Activated T-helper 17 cell treated with anti-CD3 and anti-CD28 coated beads, Interleukin-2, amount 50 U/mL, for 72 hours (primary cell): ENCODE measurements at regions not wholly inside any gene's neighbourhood (a gene's known extent, or its start where the extent isn't known, plus 50 kb on each side); places are given as distances from the start of the nearest gene placed in this dataset.
"Not testable (repeated sequence)": the region's sequence is repeated elsewhere in the genome, so short reads cannot be mapped to it uniquely, and the experiment has no call there.

Experiments used
- ATAC-seq: fragments of 150-1000 bp; cut with Tn5 transposase; replicated peaks from 2 replicates; pipeline ENCODE4 v1.10.0; 2021; ENCODE audit warnings: mild to moderate bottlenecking, moderate library complexity
- H3K27ac Mint-ChIP-seq: one replicate; pipeline ENCODE4 v1.8.0; 2022; ENCODE audit warnings: mixed read lengths
- H3K27me3 Mint-ChIP-seq: one replicate; pipeline ENCODE4 v1.8.0; 2022; ENCODE audit warnings: mixed read lengths
- H3K36me3 Mint-ChIP-seq: one replicate; pipeline ENCODE4 v1.8.0; 2022; ENCODE audit warnings: low read depth, mild to moderate bottlenecking, mixed read lengths
- H3K4me1 Mint-ChIP-seq: one replicate; pipeline ENCODE4 v1.8.0; 2022; ENCODE audit warnings: mixed read lengths
- H3K4me3 Mint-ChIP-seq: one replicate; pipeline ENCODE4 v1.8.0; 2022; ENCODE audit warnings: mild to moderate bottlenecking, mixed read lengths
- H3K9me3 Mint-ChIP-seq: one replicate; pipeline ENCODE4 v1.8.0; 2022; ENCODE audit warnings: mixed read lengths

GRCh38 chr6:28776269-28777146 is 147.3 kb downstream of the TRIM27 start:
- peaks cover 81% of the 10 kb centered on the region for H3K27me3 Mint-ChIP-seq
- H3K36me3 Mint-ChIP-seq, result peaks cover 31% of the 10 kb centered on the region
- no peaks in the 10 kb centered on the region for H3K4me1 Mint-ChIP-seq
- no peak overlapping the region for H3K4me3 Mint-ChIP-seq
- H3K9me3 Mint-ChIP-seq, result peaks cover 8% of the 10 kb centered on the region
- no peak for ATAC-seq
- H3K27ac Mint-ChIP-seq, result no peak overlapping the region

- peaks cover 8% of the 10 kb centered on the region for H3K9me3 Mint-ChIP-seq
- H3K27me3 Mint-ChIP-seq, result peaks cover 79% of the 10 kb centered on the region
- peaks cover 31% of the 10 kb centered on the region for H3K36me3 Mint-ChIP-seq
- no peak overlapping the region for H3K27ac Mint-ChIP-seq
- H3K4me3 Mint-ChIP-seq, result no peak overlapping the region
- no peaks in the 10 kb centered on the region for H3K4me1 Mint-ChIP-seq
- ATAC-seq, result no peak
Measured at GRCh38 chr6:28777147-28777461, 146.7 kb downstream of the TRIM27 start.

GRCh38 chr6:28782113-28782673 is 141.6 kb downstream of the TRIM27 start:
- Mint-ChIP-seq H3K4me3 (no peak overlapping the region), H3K36me3 (peaks cover 19% of the 10 kb centered on the region)

GRCh38 chr6:28785962-28786679 is 137.7 kb downstream of the TRIM27 start:
- no peak for ATAC-seq
- Mint-ChIP-seq H3K27ac (no peak overlapping the region), H3K27me3 (peaks cover 73% of the 10 kb centered on the region), H3K4me1 (no peaks in the 10 kb centered on the region), H3K36me3 (peaks cover 25% of the 10 kb centered on the region), H3K4me3 (no peak overlapping the region), H3K9me3 (peaks cover 10% of the 10 kb centered on the region)

More at GRCh38 chr6:28782113-28782673, 141.6 kb downstream of the TRIM27 start:
- no peaks in the 10 kb centered on the region for H3K4me1 Mint-ChIP-seq
- peaks cover 4% of the 10 kb centered on the region for H3K9me3 Mint-ChIP-seq
- peaks cover 74% of the 10 kb centered on the region for H3K27me3 Mint-ChIP-seq
- H3K27ac Mint-ChIP-seq, result no peak overlapping the region
- no peak for ATAC-seq

- Mint-ChIP-seq H3K36me3 (peaks cover 24% of the 10 kb centered on the region), H3K27ac (no peak overlapping the region), H3K4me3 (peak overlapping the region; percentile 43), H3K4me1 (no peaks in the 10 kb centered on the region), H3K9me3 (peaks cover 6% of the 10 kb centered on the region), H3K27me3 (peaks cover 76% of the 10 kb centered on the region)
- no peak for ATAC-seq
Measured at GRCh38 chr6:28789553-28790083, 134.2 kb downstream of the TRIM27 start.

GRCh38 chr6:28791002-28791383 is 132.8 kb downstream of the TRIM27 start:
- Mint-ChIP-seq H3K27ac (no peak overlapping the region), H3K4me3 (no peak overlapping the region), H3K4me1 (no peaks in the 10 kb centered on the region), H3K9me3 (peaks cover 6% of the 10 kb centered on the region), H3K27me3 (peaks cover 79% of the 10 kb centered on the region), H3K36me3 (peaks cover 24% of the 10 kb centered on the region)
- ATAC-seq, result no peak

- peaks cover 77% of the 10 kb centered on the region for H3K27me3 Mint-ChIP-seq
- no peak overlapping the region for H3K4me3 Mint-ChIP-seq
- no peaks in the 10 kb centered on the region for H3K4me1 Mint-ChIP-seq
- ATAC-seq, result no peak
- H3K27ac Mint-ChIP-seq, result no peak overlapping the region
- peaks cover 4% of the 10 kb centered on the region for H3K9me3 Mint-ChIP-seq
- H3K36me3 Mint-ChIP-seq, result peaks cover 16% of the 10 kb centered on the region
Measured at GRCh38 chr6:28794175-28795002, 129.4 kb downstream of the TRIM27 start.

GRCh38 chr6:28800647-28801046 is 123.1 kb downstream of the TRIM27 start:
- not testable (repeated sequence) for H3K27ac Mint-ChIP-seq, H3K36me3 Mint-ChIP-seq, H3K9me3 Mint-ChIP-seq, ATAC-seq, H3K4me1 Mint-ChIP-seq, H3K4me3 Mint-ChIP-seq
- peaks cover 64% of the 10 kb centered on the region for H3K27me3 Mint-ChIP-seq

GRCh38 chr6:28802417-28803336 is 121.1 kb downstream of the TRIM27 start:
- no peak overlapping the region for H3K4me3 Mint-ChIP-seq

GRCh38 chr6:28803337-28803709 is 120.5 kb downstream of the TRIM27 start:
- H3K4me1 Mint-ChIP-seq, result peaks cover 6% of the 10 kb centered on the region
- ATAC-seq, result no peak
- H3K4me3 Mint-ChIP-seq, result no peak overlapping the region
- H3K27ac Mint-ChIP-seq, result no peak overlapping the region
- H3K9me3 Mint-ChIP-seq, result peaks cover 10% of the 10 kb centered on the region
- H3K27me3 Mint-ChIP-seq, result peaks cover 54% of the 10 kb centered on the region
- H3K36me3 Mint-ChIP-seq, result peaks cover 8% of the 10 kb centered on the region

More at GRCh38 chr6:28802417-28803336, 121.1 kb downstream of the TRIM27 start:
- Mint-ChIP-seq H3K9me3 (peaks cover 6% of the 10 kb centered on the region), H3K27ac (no peak overlapping the region), H3K27me3 (peaks cover 53% of the 10 kb centered on the region), H3K36me3 (peaks cover 2% of the 10 kb centered on the region), H3K4me1 (peaks cover 6% of the 10 kb centered on the region)
- no peak for ATAC-seq

- peaks cover 8% of the 10 kb centered on the region for H3K36me3 Mint-ChIP-seq
- H3K4me1 Mint-ChIP-seq, result peaks cover 3% of the 10 kb centered on the region
- peaks cover 64% of the 10 kb centered on the region for H3K27me3 Mint-ChIP-seq
- H3K9me3 Mint-ChIP-seq, result peaks cover 10% of the 10 kb centered on the region
- H3K27ac Mint-ChIP-seq, result peak overlapping the region; percentile 55
- no peak for ATAC-seq
- H3K4me3 Mint-ChIP-seq, result no peak overlapping the region
Measured at GRCh38 chr6:28807682-28808280, 116.0 kb downstream of the TRIM27 start.

GRCh38 chr6:28808383-28808782 is 115.4 kb downstream of the TRIM27 start:
- ATAC-seq, result no peak
- Mint-ChIP-seq H3K27me3 (peaks cover 64% of the 10 kb centered on the region), H3K4me3 (no peak overlapping the region), H3K4me1 (no peaks in the 10 kb centered on the region), H3K36me3 (peaks cover 13% of the 10 kb centered on the region), H3K27ac (no peak overlapping the region), H3K9me3 (peaks cover 8% of the 10 kb centered on the region)
